ENCODE measurements at regions not wholly inside any gene's neighbourhood (a gene's known extent, or its start where the extent isn't known, plus 50 kb on each side); places are given as distances from the start of the nearest gene placed in this dataset.

- Histone ChIP-seq H3K9me3 (ENCODE audit: control insufficient read depth, low read depth, low read length) (no peaks in the 10 kb centered on the region), H2AFZ (ENCODE audit: control insufficient read depth, low read length) (no peak overlapping the region), H3K9ac (ENCODE audit: control insufficient read depth, extremely low read depth, insufficient read depth, low read length) (no peak overlapping the region), H3K27me3 (ENCODE audit: control insufficient read depth, extremely low read depth, insufficient read depth, low read length) (peaks cover 2% of the 10 kb centered on the region), H3K27ac (ENCODE audit: control insufficient read depth, insufficient read depth, low read length) (no peak overlapping the region), H3K79me2 (ENCODE audit: control insufficient read depth, insufficient read depth, low read length) (no peaks in the 10 kb centered on the region), H3K4me3 (ENCODE audit: control insufficient read depth in 2 of 3, extremely low read depth in 1 of 3, insufficient read depth in 2 of 3, low read depth in 1 of 3, low read length in 3 of 3) (no peak overlapping the region), H4K20me1 (ENCODE audit: control insufficient read depth, extremely low read depth, insufficient read depth, low read length) (no peaks in the 10 kb centered on the region), H3K4me1 (ENCODE audit: control insufficient read depth, extremely low read depth, insufficient read depth, low read length) (no peaks in the 10 kb centered on the region), H3K4me2 (ENCODE audit: control insufficient read depth, extremely low read depth, insufficient read depth, low read depth, low read length) (no peak overlapping the region), H3K9me1 (ENCODE audit: control insufficient read depth, extremely low read depth, insufficient read depth, low read length) (no peaks in the 10 kb centered on the region), H3K36me3 (ENCODE audit: control insufficient read depth in 2 of 2, extremely low read depth in 1 of 2, insufficient read depth in 2 of 2, low read length in 2 of 2) (no peaks in the 10 kb centered on the region)
- no peak for DNase-seq (ENCODE audit: low read depth, low spot score)
- TF ChIP-seq EZH2 (IDR thresholded peaks at IDR 0.05; ENCODE audit: low read length) = no peak
- TF ChIP-seq CTCF (optimal IDR thresholded peaks at IDR 0.05 in 1 of 3, IDR thresholded peaks at IDR 0.05 in 1 of 3, conservative IDR thresholded peaks at IDR 0.05 in 1 of 3; ENCODE audit: extremely low read depth in 1 of 3, insufficient read depth in 2 of 3, low read length in 3 of 3) = no peak
- dilution Hi-C loops (cut with MboI; ENCODE audit: extremely low pct_ligation_motif_present, low sequenced_read_pairs) = no loop called here
- FAIRE-seq = no peak
Measured at GRCh38 chr5:107074996-107075395, 595.7 kb downstream of the EFNA5 start.

- dilution Hi-C loops (cut with MboI; ENCODE audit: extremely low pct_ligation_motif_present, low sequenced_read_pairs) = no loop called here
- DNase-seq (ENCODE audit: low read depth, low spot score) (peak; percentile 23), FAIRE-seq (no peak)
- H4K20me1 ChIP-seq (ENCODE audit: control insufficient read depth, extremely low read depth, insufficient read depth, low read length) = no peaks in the 10 kb centered on the region
- H3K27me3 ChIP-seq (ENCODE audit: control insufficient read depth, extremely low read depth, insufficient read depth, low read length) = no peaks in the 10 kb centered on the region
- H3K4me2 ChIP-seq (ENCODE audit: control insufficient read depth, extremely low read depth, insufficient read depth, low read depth, low read length) = no peak overlapping the region
- no peaks in the 10 kb centered on the region for H3K9me1 ChIP-seq (ENCODE audit: control insufficient read depth, extremely low read depth, insufficient read depth, low read length)
- no peaks in the 10 kb centered on the region for H3K79me2 ChIP-seq (ENCODE audit: control insufficient read depth, insufficient read depth, low read length)
- no peaks in the 10 kb centered on the region for H3K36me3 ChIP-seq (ENCODE audit: control insufficient read depth in 2 of 2, extremely low read depth in 1 of 2, insufficient read depth in 2 of 2, low read length in 2 of 2)
- H3K27ac ChIP-seq (ENCODE audit: control insufficient read depth, insufficient read depth, low read length) = no peak overlapping the region
- no peak overlapping the region for H3K9ac ChIP-seq (ENCODE audit: control insufficient read depth, extremely low read depth, insufficient read depth, low read length)
- no peaks in the 10 kb centered on the region for H3K9me3 ChIP-seq (ENCODE audit: control insufficient read depth, low read depth, low read length)
- no peak overlapping the region for H3K4me3 ChIP-seq (ENCODE audit: control insufficient read depth in 2 of 3, extremely low read depth in 1 of 3, insufficient read depth in 2 of 3, low read depth in 1 of 3, low read length in 3 of 3)
- no peaks in the 10 kb centered on the region for H3K4me1 ChIP-seq (ENCODE audit: control insufficient read depth, extremely low read depth, insufficient read depth, low read length)
- TF ChIP-seq EZH2 (IDR thresholded peaks at IDR 0.05; ENCODE audit: low read length) (no peak), CTCF (optimal IDR thresholded peaks at IDR 0.05 in 1 of 3, IDR thresholded peaks at IDR 0.05 in 1 of 3, conservative IDR thresholded peaks at IDR 0.05 in 1 of 3; ENCODE audit: extremely low read depth in 1 of 3, insufficient read depth in 2 of 3, low read length in 3 of 3) (no peak)
- H2AFZ ChIP-seq (ENCODE audit: control insufficient read depth, low read length) = no peak overlapping the region
Measured at GRCh38 chr5:107072967-107073366, 597.8 kb downstream of the EFNA5 start.
